Midbrain (tissue), 1 donor: ENCODE measurements at regions not wholly inside any gene's neighbourhood (a gene's known extent, or its start where the extent isn't known, plus 50 kb on each side); places are given as distances from the start of the nearest gene placed in this dataset.
A peak's percentile ranks its signal among the peaks of the same experiment; 100 is the strongest.
"Not testable (repeated sequence)": the region's sequence is repeated elsewhere in the genome, so short reads cannot be mapped to it uniquely, and the experiment has no call there.

Source experiments
- DNase-seq: peaks from one replicate; lab custom pipeline; 2025; lab: John Stamatoyannopoulos, UW

DNA sequence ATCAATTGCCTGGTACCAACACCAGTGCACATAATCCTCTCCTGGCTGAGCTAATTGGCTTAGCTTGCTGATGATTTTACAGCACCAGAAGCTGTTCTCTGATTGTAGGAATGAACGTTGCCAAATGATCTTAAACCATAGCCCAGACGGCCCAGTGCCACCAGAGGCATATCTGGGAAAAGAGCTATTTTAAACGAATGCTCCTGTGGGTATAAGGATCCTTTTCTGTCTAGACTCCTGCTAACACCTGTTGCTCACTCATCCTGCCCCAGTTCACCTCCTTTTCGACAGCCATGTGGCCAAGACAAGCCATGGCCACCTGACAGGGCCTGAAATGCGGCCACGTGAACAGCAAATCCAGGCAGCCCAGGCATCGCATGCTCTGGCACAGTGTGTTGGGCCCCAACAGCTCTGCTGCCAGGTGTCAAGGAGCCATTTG, 289.9 kb upstream of the SLC30A5 start:
- DNase-seq = no peak

DNA sequence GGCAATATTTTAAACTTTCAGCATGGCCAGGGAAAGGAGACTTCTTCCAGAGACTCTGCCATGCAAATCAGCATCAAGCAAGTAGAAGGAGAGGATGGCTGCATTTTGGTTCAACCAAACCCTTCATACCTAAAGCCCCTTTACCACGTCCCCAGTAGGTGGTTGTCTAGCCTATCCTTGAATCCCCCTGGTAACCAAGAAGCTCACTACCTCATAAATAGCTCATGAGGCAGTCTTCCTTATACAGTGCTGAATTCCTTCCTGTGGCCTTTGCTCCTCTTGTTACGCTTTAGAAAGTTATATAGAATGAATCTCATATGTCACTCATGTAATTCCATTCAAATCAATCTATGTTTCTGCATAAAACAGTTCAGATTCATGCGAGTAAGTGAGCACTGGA, 289.5 kb upstream of the SLC30A5 start:
- no peak for DNase-seq

DNA sequence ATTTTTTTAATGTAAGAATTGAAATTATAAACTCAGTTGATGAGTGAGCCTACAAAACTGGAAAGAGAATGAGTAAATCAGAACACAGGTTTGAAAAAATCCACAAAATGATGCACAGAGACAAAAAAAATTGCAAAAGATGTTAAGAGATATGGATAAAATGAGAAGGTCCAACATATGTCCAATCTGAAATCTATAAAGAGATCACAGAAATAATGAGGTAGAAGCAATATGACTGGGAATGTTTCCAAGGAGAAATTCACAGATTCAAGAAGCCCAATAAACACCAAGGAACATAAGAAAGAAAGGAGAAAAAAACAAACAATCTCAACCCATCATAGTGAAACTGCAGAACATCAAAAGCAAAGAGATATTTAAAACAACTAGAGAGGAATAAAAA, 288.4 kb upstream of the SLC30A5 start:
- no peak for DNase-seq

- no peak for DNase-seq
Observed at GRCh38 chr5:68817632-68818031, 276.2 kb upstream of the SLC30A5 start.

DNA sequence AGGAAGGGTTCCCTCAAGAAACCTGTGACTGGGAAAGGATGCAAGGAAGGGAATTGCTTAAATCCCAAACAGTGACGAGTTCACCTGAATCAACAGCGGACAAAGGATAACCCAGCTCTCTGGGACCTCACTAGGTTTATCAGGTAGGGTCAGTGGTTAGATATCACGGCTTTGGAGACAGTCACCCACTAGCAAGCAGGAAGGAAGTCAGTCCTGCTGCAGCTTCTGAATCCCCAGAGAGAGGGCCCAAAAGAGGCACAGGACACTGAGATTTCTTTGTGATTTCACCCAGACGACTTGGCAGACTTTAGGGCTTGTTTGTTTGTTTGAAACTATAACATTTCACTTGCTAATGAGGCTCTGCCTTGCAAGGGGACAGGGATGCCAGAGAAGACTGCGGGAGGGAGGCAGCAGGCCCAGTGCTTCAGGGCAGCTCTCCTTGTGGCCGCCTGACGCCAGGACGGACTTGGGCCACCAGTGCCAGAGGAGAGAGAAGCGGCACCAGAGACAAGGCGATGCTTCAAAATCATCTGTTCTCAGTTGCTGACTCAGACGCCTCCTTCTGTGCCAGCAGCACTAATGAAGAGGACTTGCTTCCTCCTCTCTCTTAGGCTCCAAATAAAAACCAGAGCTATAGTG, 275.6 kb upstream of the SLC30A5 start:
- peak; percentile 78 for DNase-seq

DNA sequence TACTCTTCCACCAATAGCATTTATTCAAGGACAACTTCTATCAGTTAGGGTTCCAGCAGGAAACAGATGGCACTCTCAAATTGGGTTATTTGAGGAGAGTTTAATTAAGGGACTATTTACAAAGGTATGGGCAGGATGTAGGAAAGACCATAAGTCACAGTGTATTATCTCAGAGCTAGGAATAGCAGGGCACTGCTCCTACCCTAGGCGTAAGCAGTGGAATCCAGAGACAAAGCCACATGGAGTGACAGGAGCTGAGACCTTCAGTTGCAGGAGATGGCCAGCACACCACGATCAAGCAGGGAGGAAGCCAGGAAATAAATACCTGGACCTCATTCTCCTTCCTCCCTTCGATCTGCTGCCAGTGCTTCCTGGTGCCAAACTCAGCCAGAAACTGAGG, 274.9 kb upstream of the SLC30A5 start:
- no peak for DNase-seq

DNA sequence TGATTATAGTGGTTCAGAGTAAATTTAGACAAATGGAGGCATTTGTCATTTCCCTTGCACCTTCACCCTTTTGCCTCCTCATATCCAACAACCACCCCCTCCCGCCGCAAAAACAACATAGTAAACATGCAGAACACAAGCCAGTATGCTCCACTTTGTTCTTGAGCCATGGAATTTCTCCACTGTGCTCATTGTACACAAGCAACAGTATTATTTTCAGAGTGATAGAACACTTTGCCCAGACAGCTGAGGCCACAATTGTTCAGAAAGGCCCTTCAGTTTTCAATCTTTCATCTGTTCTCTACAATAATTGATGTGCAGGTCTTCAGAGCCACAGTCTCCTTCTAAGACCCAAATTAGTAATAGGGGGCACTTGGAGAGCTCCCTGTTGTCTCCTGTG, 272.8 kb upstream of the SLC30A5 start:
- DNase-seq = peak; percentile 38

- no peak for DNase-seq
Observed at GRCh38 chr5:68822796-68823195, 271.0 kb upstream of the SLC30A5 start.

GRCh38 chr5:68823301-68823700, 270.5 kb upstream of the SLC30A5 start:
- DNase-seq = no peak

DNA sequence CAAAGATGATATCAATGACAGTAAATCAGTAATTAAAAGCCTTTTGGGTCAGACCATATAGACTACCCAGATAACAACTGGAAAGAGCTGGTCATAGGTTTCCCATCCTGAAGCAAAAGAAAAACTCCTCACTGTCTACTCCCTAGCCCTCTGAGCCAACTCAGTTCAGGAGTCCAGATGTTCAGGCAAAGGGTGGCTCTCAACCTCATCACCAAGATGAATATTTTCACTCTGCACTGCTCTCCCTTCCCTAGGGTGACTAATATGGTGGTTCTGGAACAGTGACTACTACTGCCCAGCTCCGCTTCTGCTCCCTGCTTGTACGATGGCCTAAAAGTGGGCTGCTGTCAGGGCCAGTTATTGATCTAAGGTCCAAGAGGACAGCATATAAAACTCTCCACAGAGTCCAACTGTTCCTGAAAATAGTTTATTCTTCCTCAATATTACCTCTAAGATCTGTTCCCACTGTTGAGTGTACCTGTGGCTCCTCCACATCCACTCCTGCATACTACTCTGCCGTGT, 263.4 kb upstream of the SLC30A5 start:
- DNase-seq = no peak

GRCh38 chr5:68834491-68834981, 259.3 kb upstream of the SLC30A5 start:
- no peak for DNase-seq

GRCh38 chr5:68838157-68838718, 255.6 kb upstream of the SLC30A5 start:
- peak; percentile 8 for DNase-seq

DNA sequence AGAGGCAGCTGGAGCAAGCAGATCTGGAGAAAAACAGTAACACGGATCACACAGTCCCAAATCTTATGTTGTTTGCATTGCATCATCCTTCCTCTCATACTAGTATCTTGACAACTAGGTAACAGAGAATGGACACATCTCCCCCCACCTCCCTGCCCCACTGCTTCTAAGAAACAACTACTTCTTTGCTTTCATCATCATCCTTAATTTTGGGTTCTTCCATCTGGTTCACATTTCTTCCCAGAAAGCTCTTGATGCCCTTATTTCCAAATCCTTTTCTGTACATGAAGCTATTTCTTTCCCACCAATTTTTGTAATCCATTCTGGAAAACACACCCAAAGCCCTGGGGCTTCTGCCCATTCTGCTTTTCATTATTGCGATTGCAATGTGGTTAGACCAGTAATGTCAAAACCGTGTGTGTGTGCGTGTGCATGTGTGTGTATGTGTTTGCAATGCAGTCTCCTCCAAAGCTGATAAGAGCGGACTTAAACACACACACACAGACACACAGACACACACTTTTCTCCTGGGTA, 254.7 kb upstream of the SLC30A5 start:
- DNase-seq = no peak

GRCh38 chr5:68843624-68844364, 250.0 kb upstream of the SLC30A5 start:
- DNase-seq = no peak

GRCh38 chr5:68845131-68845530, 248.7 kb upstream of the SLC30A5 start:
- no peak for DNase-seq

DNA sequence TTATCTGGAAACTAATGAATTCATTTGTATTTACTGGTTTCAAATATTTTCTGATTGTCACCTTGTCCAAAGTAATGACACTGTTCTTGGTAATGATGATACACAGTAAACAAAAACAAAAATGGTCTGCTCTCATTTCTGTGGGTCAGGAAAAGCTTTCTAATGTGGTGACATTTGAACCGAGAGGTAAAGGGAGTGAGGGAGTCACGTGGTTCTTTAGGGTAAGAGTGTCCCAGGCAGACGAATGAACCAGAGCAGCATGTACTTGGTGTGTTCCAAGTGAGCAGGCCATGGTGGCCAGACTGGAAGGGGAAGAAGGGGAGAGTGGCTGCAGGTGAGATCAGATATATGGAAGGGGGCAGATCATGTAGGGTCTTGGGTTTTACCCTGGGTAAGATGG, 247.0 kb upstream of the SLC30A5 start:
- no peak for DNase-seq

GRCh38 chr5:68848091-68848490, 245.7 kb upstream of the SLC30A5 start:
- no peak for DNase-seq

DNA sequence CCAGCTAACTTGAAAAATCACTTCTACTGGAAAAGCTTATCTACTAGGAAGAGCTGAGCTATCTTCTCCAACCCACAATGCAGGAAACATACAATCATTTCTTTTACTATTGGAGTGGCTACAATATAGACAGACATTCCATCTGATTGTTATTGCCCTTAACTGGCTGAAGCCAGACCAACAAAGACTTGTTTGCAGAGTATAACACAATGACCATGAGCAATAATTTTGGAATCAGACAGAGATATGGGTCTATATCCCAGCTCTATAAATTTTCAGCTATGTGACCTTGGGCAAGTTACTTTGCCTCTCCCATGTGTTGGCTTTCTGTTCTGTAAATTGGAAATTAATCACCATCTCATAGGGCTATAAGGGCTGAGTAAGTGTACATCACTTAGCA, 244.7 kb upstream of the SLC30A5 start:
- DNase-seq = no peak

DNA sequence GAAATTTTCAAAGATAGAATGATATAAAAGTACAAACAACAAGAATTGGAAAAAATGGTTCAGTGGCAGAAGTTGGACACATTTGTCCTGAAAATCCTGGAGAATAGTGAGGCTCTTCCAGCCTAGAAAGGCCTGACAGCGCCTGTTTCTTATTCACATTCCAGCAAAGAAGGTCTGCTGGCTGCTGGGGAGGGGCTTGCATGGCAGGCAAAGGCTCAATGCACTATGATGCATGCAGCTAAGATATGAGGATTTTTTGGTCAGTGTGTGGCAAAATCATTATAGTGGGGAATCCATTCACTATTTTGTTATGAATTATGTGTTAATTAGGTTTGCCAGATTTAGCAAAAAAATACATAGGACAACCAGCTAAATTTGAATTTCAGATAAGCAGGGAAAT, 243.9 kb upstream of the SLC30A5 start:
- no peak for DNase-seq

DNA sequence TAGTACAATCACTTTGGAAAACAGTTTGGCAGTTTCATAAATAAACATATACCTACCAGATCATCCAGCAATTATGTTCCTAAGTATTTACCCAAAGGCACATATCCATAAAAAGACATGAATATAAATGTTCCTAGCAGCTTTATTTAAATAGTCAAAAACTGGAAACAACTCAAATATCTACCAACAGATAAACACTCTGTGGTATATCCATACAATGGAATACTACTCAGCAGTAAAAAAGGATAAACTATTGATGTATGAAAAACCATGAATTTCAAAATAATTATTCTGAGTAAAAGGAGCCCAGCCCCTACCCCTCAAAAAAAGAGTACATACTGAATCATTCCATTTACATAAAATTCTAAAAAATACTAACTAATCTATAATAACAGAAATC, 232.7 kb upstream of the SLC30A5 start:
- no peak for DNase-seq

DNA sequence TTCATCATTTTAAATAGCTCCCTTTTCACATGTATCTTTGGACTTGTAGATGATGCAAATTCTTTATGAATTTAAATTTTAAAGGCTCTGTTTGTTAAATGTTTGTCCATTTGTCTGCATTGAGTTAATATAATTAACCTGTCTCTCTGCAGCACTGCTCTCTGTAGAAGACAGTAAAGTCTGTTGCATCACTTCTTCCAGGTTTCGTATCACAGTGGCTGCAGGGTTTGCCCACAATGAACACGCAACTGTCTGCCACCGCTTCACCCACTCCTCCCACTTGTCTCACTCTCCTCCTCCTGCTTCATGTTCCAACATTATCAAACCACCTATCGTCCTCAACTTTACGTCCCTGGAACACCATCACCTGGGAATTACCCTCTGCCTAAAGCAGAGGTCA, 231.3 kb upstream of the SLC30A5 start:
- DNase-seq = no peak

- DNase-seq = not testable (repeated sequence)
Observed at GRCh38 chr5:68865192-68865591, 228.6 kb upstream of the SLC30A5 start.
